Natural killer cell (primary cell): ENCODE measurements at regions not wholly inside any gene's neighbourhood (a gene's known extent, or its start where the extent isn't known, plus 50 kb on each side); places are given as distances from the start of the nearest gene placed in this dataset.

Source experiments
- ATAC-seq, 3 donors: fragments of 150-1000 bp in 2 of 3; fragments of 200-7000 bp in 1 of 3; cut with Tn5 transposase; 1 replicate in 1 of 3; 2 replicates in 2 of 3; pipeline ENCODE4 v1.10.0; 2021; ENCODE audit warnings: mild to moderate bottlenecking in 2 of 3, moderate library complexity in 2 of 3
- DNase-seq, 2 donors: peaks; one replicate each; pipeline versions ENCODE4 v3.0.0 to v3.0.0-alpha.2; 2013 to 2021; ENCODE audit warnings: mixed read lengths in 1 of 2
- H3K27ac ChIP-seq: one replicate; pipeline ENCODE4 v1.5.1; 2013; ENCODE audit warnings: mild to moderate bottlenecking, low read length
- H3K27me3 ChIP-seq: one replicate; pipeline ENCODE4 v1.6.1; 2013; ENCODE audit warnings: low read length; ENCODE audit not compliant: control insufficient read depth, insufficient read depth
- H3K36me3 ChIP-seq: one replicate; pipeline ENCODE4 v1.6.1; 2013; ENCODE audit warnings: low read length; ENCODE audit not compliant: control insufficient read depth, insufficient read depth
- H3K4me1 ChIP-seq: one replicate; pipeline ENCODE4 v1.6.1; 2013; ENCODE audit warnings: low read length; ENCODE audit not compliant: control insufficient read depth, insufficient read depth
- H3K4me3 ChIP-seq: one replicate; pipeline ENCODE4 v1.5.1; 2013; ENCODE audit warnings: low read length
- H3K9me3 ChIP-seq: one replicate; pipeline ENCODE4 v1.6.1; 2013; ENCODE audit warnings: low read length; ENCODE audit not compliant: control insufficient read depth, insufficient read depth
- H3K27ac Mint-ChIP-seq, 2 donors: one replicate each; pipeline ENCODE4 v1.8.0; 2022; ENCODE audit warnings: mild to moderate bottlenecking in 2 of 2, mixed read lengths in 2 of 2, moderate library complexity in 1 of 2
- H3K27me3 Mint-ChIP-seq, 2 donors: one replicate each; pipeline ENCODE4 v1.8.0; 2022; ENCODE audit warnings: low read depth in 2 of 2, mixed read lengths in 2 of 2
- H3K36me3 Mint-ChIP-seq: one replicate; pipeline ENCODE4 v1.8.0; 2022; ENCODE audit warnings: mixed read lengths
- H3K4me1 Mint-ChIP-seq, 2 donors: one replicate each; pipeline ENCODE4 v1.8.0; 2022; ENCODE audit warnings: mixed read lengths in 2 of 2
- H3K4me3 Mint-ChIP-seq: one replicate; pipeline ENCODE4 v1.8.0; 2022; ENCODE audit warnings: mild to moderate bottlenecking, moderate library complexity, mixed read lengths
- H3K9me3 Mint-ChIP-seq, 2 donors: one replicate each; pipeline ENCODE4 v1.8.0; 2022; ENCODE audit warnings: mixed read lengths in 2 of 2
- CTCF ChIP-seq: fragments of 200-600 bp; IDR thresholded peaks from one replicate; pipeline ENCODE4 v1.8.0; 2022; ENCODE audit warnings: antibody characterized with exemption
- WGBS: methylation state at CpG from one replicate; pipeline ENCODE4 v1.1.7; 2013; ENCODE audit warnings: missing lambda C conversion rate; ENCODE audit not compliant: insufficient coverage; 5-methylcytosine and 5-hydroxymethylcytosine counted together
- intact Hi-C: fragments of 100-400 bp; cut with micrococcal nuclease; formaldehyde crosslinking; loops from one replicate; pipeline ENCODE4 v1.14.2; 2022

- H3K9me3 Mint-ChIP-seq = no peaks in the 10 kb centered on the region
- Histone ChIP-seq H3K27ac (no peak overlapping the region), H3K36me3 (no peaks in the 10 kb centered on the region), H3K9me3 (no peaks in the 10 kb centered on the region), H3K4me3 (no peak overlapping the region), H3K27me3 (no peaks in the 10 kb centered on the region), H3K4me1 (no peaks in the 10 kb centered on the region)
- H3K27me3 Mint-ChIP-seq = peaks cover 0 to 4% of the 10 kb centered on the region in 2 donors
- no peaks in the 10 kb centered on the region for H3K4me1 Mint-ChIP-seq
- H3K4me3 Mint-ChIP-seq = no peak overlapping the region
- 85% methylated on average over 9 of the region's 9 CpGs for WGBS
- DNase-seq = no peak
- ATAC-seq = no peak
- intact Hi-C loops = no loop called here
- no peak overlapping the region for H3K27ac Mint-ChIP-seq
- no peaks in the 10 kb centered on the region for H3K36me3 Mint-ChIP-seq
- TF ChIP-seq CTCF = no peak
These were observed 344.1 kb downstream of the UQCRFS1 start for GRCh38 chr19:28868836-28869235.

DNA sequence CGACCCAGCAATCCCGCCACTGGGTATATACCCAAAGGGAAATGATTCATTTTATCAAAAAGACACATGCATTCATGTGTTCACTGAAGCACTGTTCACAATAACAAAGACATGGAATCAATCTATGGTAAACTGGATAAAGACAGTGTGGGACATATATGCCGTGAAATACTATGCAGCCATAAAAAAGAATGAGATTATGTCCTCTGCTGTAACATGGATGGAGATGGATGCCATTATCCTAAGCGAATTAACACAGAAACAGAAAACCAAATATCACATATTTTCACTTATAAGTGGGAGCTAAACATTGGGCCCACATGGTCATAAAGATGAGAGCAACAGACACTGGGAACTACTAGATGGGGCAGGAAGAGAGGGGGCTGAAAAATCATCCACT is 345.0 kb downstream of the UQCRFS1 start:
- no peaks in the 10 kb centered on the region for H3K4me1 ChIP-seq
- Mint-ChIP-seq H3K4me1 (no peaks in the 10 kb centered on the region), H3K27ac (no peak overlapping the region)

GRCh38 chr19:28864577-28865042 is 348.3 kb downstream of the UQCRFS1 start:
- no peak for ATAC-seq
- 87% methylated on average over 9 of the region's 9 CpGs for WGBS
- no peak overlapping the region for H3K27ac Mint-ChIP-seq
- no peaks in the 10 kb centered on the region for H3K36me3 Mint-ChIP-seq
- peaks cover 9 to 11% of the 10 kb centered on the region in 2 donors for H3K4me1 Mint-ChIP-seq
- DNase-seq = no peak
- Histone ChIP-seq H3K27me3 (no peaks in the 10 kb centered on the region), H3K36me3 (no peaks in the 10 kb centered on the region), H3K4me3 (no peak overlapping the region), H3K27ac (no peak overlapping the region), H3K4me1 (no peaks in the 10 kb centered on the region), H3K9me3 (no peaks in the 10 kb centered on the region)
- TF ChIP-seq CTCF = no peak
- H3K27me3 Mint-ChIP-seq = peaks cover 0 to 8% of the 10 kb centered on the region in 2 donors
- intact Hi-C loops = no loop called here
- H3K4me3 Mint-ChIP-seq = no peak overlapping the region
- no peaks in the 10 kb centered on the region for H3K9me3 Mint-ChIP-seq

More for the DNA sequence above, 345.0 kb downstream of the UQCRFS1 start:
- DNase-seq = no peak
- Histone ChIP-seq H3K9me3 (no peaks in the 10 kb centered on the region), H3K36me3 (no peaks in the 10 kb centered on the region), H3K27me3 (no peaks in the 10 kb centered on the region), H3K4me3 (no peak overlapping the region), H3K27ac (no peak overlapping the region)
- WGBS = 89% methylated on average over 3 of the region's 4 CpGs
- no peak for ATAC-seq
- Mint-ChIP-seq H3K36me3 (no peaks in the 10 kb centered on the region), H3K4me3 (no peak overlapping the region), H3K9me3 (no peaks in the 10 kb centered on the region), H3K27me3 (peaks cover 0 to 4% of the 10 kb centered on the region in 2 donors)
- intact Hi-C loops = no loop called here
- no peak for TF ChIP-seq CTCF

DNA sequence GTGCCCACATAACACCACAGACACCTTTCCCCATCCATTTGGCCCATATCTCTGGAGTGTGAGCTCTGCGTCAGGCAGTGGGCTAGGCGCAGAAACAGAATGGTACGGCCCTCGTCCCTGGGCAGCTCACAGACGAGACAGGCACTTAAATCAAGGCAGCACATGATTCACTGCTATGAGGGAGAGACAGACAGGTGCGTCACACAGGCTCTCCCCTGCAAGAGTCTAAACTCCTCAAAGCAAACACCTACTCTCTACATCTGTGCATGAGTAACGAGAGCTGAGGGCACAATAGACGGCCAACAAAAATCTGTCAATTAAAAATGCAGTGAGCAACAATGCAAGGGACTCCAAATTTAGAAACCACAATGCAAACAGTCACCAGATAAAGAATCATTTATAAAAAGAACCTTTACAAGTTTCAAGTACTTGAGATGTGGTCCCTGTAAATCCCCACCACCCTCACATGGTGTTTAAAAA is 348.9 kb downstream of the UQCRFS1 start:
- DNase-seq (no peak), ATAC-seq (no peak)
- Mint-ChIP-seq H3K27me3 (peaks cover 0 to 6% of the 10 kb centered on the region in 2 donors), H3K4me3 (no peak overlapping the region), H3K27ac (no peak overlapping the region), H3K4me1 (peaks cover 12 to 16% of the 10 kb centered on the region in 2 donors), H3K9me3 (no peaks in the 10 kb centered on the region), H3K36me3 (no peaks in the 10 kb centered on the region)
- 71% methylated on average over 8 of the region's 8 CpGs for WGBS
- no peak overlapping the region for H3K27ac ChIP-seq
- intact Hi-C loops = no loop called here
- H3K4me1 ChIP-seq = no peaks in the 10 kb centered on the region
- H3K36me3 ChIP-seq = no peaks in the 10 kb centered on the region
- no peaks in the 10 kb centered on the region for H3K27me3 ChIP-seq
- TF ChIP-seq CTCF = no peak
- H3K9me3 ChIP-seq = no peaks in the 10 kb centered on the region
- H3K4me3 ChIP-seq = no peak overlapping the region
